Fibroblast of lung (primary cell): ENCODE measurements at regions not wholly inside any gene's neighbourhood (a gene's known extent, or its start where the extent isn't known, plus 50 kb on each side); places are given as distances from the start of the nearest gene placed in this dataset.

ENCODE experiments used
- CTCF ChIP-seq, 2 donors: IDR thresholded peaks in 1 of 2; conservative IDR thresholded peaks in 1 of 2; 1 replicate in 1 of 2; 2 replicates in 1 of 2; pipeline ENCODE4 v1.5.1; 2011 to 2012; ENCODE audit warnings: low read length in 2 of 2, control low read depth in 1 of 2, inconsistent platforms in 1 of 2, low read depth in 1 of 2, mild to moderate bottlenecking in 1 of 2
- EZH2 ChIP-seq: IDR thresholded peaks from 2 replicates; pipeline ENCODE4 v1.5.1; 2012; ENCODE audit warnings: low read length, control low read depth, mild to moderate bottlenecking; ENCODE audit errors: missing control alignments

GRCh38 chr15:53160092-53160704 is 370.1 kb upstream of the ONECUT1 start:
- TF ChIP-seq CTCF (conservative IDR thresholded peaks at IDR 0.05 in 1 of 2, IDR thresholded peaks at IDR 0.05 in 1 of 2; ENCODE audit: low read depth in 1 of 2, low read length in 2 of 2): no peak
- TF ChIP-seq EZH2: no peak
